GM12878 (cell line): ENCODE measurements at regions not wholly inside any gene's neighbourhood (a gene's known extent, or its start where the extent isn't known, plus 50 kb on each side); places are given as distances from the start of the nearest gene placed in this dataset.

ENCODE experiments used
- ATAC-seq: fragments of 200-7000 bp; cut with Tn5 transposase; 3 replicates; pipeline ENCODE4 v1.9.1; 2020; ENCODE audit warnings: mild to moderate bottlenecking, moderate library complexity
- BruUV-seq: library from RNA; stranded (reverse); fragments of 400-500 nt; replicated peaks from 2 replicates; lab custom pipeline; 2021; lab: Mats Ljungman, UMichigan
- CTCF ChIA-PET: fragments of 300-600 bp; sonication (Branson Sonifier 250); formaldehyde crosslinking; extraction: SDS; loops from one replicate; lab custom pipeline; 2021; ENCODE audit warnings: inconsistent platforms; lab: Yijun Ruan, JAX
- POLR2A ChIA-PET: fragments of 350-600 bp; formaldehyde crosslinking; extraction: SDS; loops from one replicate; lab custom pipeline; 2021; ENCODE audit warnings: inconsistent platforms; lab: Charles Lee
- RAD21 ChIA-PET: fragments of 300-600 bp; sonication (Branson Sonifier 250); formaldehyde crosslinking; loops from one replicate; lab custom pipeline; 2023; ENCODE audit warnings: antibody characterized with exemption; ENCODE audit not compliant: unreplicated experiment; lab: Charles Lee
- SMC1A ChIA-PET: fragments of 300-600 bp; sonication (Branson Sonifier 250); formaldehyde crosslinking; loops from one replicate; lab custom pipeline; 2023; ENCODE audit not compliant: unreplicated experiment, uncharacterized antibody; lab: Charles Lee
- DNase-seq: peaks from one replicate; pipeline ENCODE4 v3.0.0-alpha.2; 2011; ENCODE audit warnings: low read depth, low spot score
- FAIRE-seq: peaks from 3 replicates; lab custom pipeline; 2011; peaks lifted over from hg19 to GRCh38; lab: Jason Lieb, UNC
- H2AFZ ChIP-seq: 2 replicates; pipeline ENCODE4 v1.6.0; 2011; ENCODE audit warnings: low read depth, low read length, control low read depth; ENCODE audit not compliant: control insufficient read depth
- H3K27ac ChIP-seq: 2 replicates; pipeline ENCODE4 v1.5.1; 2011; ENCODE audit warnings: control low read depth; ENCODE audit not compliant: control insufficient read depth, insufficient read depth
- H3K27me3 ChIP-seq, 2 experiments: replicated peaks in 1 of 2; 2 replicates each; pipeline versions ENCODE4 v1.6.0 to v1.6.1; 2011; ENCODE audit warnings: low read length in 1 of 2; ENCODE audit not compliant: control insufficient read depth in 2 of 2, insufficient read depth in 2 of 2
- H3K36me3 ChIP-seq, 2 experiments: 2 replicates each; pipeline ENCODE4 v1.5.1; 2011; ENCODE audit warnings: low read length in 1 of 2; ENCODE audit not compliant: control insufficient read depth in 2 of 2, insufficient read depth in 2 of 2
- H3K4me1 ChIP-seq: 2 replicates; pipeline ENCODE4 v1.6.1; 2011; ENCODE audit warnings: mild to moderate bottlenecking, low read length, moderate library complexity, mixed read lengths; ENCODE audit not compliant: control insufficient read depth, insufficient read depth
- H3K4me2 ChIP-seq: 2 replicates; pipeline ENCODE4 v1.6.0; 2011; ENCODE audit warnings: control low read depth; ENCODE audit not compliant: control insufficient read depth, insufficient read depth
- H3K4me3 ChIP-seq: fragments of 200-600 bp; sonication (generic); 2 replicates; pipeline ENCODE4 v1.5.1; 2016
- H3K79me2 ChIP-seq: 2 replicates; pipeline ENCODE4 v1.6.0; 2011; ENCODE audit warnings: low read length; ENCODE audit not compliant: control insufficient read depth, insufficient read depth
- H3K9ac ChIP-seq: 2 replicates; pipeline ENCODE4 v1.8.0; 2011; ENCODE audit warnings: low read length, control low read depth, mixed read lengths; ENCODE audit not compliant: control insufficient read depth, insufficient read depth
- H3K9me3 ChIP-seq: replicated peaks from 3 replicates; pipeline ENCODE4 v1.5.1; 2011; ENCODE audit warnings: mild to moderate bottlenecking, low read length; ENCODE audit not compliant: control insufficient read depth, insufficient read depth
- H4K20me1 ChIP-seq: 2 replicates; pipeline ENCODE4 v1.6.0; 2011; ENCODE audit not compliant: control insufficient read depth, insufficient read depth
- ATF2 ChIP-seq: IDR thresholded peaks from 2 replicates; pipeline ENCODE4 v1.6.1; 2012; ENCODE audit warnings: low read length, inconsistent platforms
- CBX5 ChIP-seq: sonication (generic); IDR thresholded peaks from 2 replicates; pipeline ENCODE4 v1.6.1; 2016; ENCODE audit warnings: low read depth, moderate library complexity, mild to moderate bottlenecking, inconsistent platforms
- CHD2 ChIP-seq: IDR thresholded peaks from 2 replicates; pipeline ENCODE4 v1.6.1; 2011; ENCODE audit warnings: low read depth, low read length, improper control_type of control experiment, borderline replicate concordance
- CREB1 ChIP-seq: IDR thresholded peaks from 2 replicates; pipeline ENCODE4 v1.6.1; 2012; ENCODE audit warnings: low read depth, mild to moderate bottlenecking, inconsistent platforms
- CREM ChIP-seq: IDR thresholded peaks from 2 replicates; pipeline ENCODE4 v1.6.1; 2014; ENCODE audit warnings: antibody characterized with exemption, low read depth
- GATAD2B ChIP-seq: fragments of 450-650 bp; conservative IDR thresholded peaks from 2 replicates; pipeline ENCODE4 v1.6.1; 2017; ENCODE audit warnings: low read depth, mild to moderate bottlenecking, moderate library complexity
- MEF2A ChIP-seq: IDR thresholded peaks from 2 replicates; pipeline ENCODE4 v1.6.1; 2011; ENCODE audit warnings: low read depth, mild to moderate bottlenecking, low read length, moderate library complexity; ENCODE audit not compliant: insufficient read depth
- NFYB ChIP-seq: IDR thresholded peaks from 2 replicates; pipeline ENCODE4 v1.6.1; 2011; ENCODE audit warnings: low read depth, mild to moderate bottlenecking, low read length, improper control_type of control experiment, moderate library complexity; ENCODE audit not compliant: insufficient read depth
- RUNX3 ChIP-seq: IDR thresholded peaks from 2 replicates; pipeline ENCODE4 v1.6.1; 2012; ENCODE audit warnings: low read length, inconsistent platforms
- SREBF2 ChIP-seq: IDR thresholded peaks from 2 replicates; pipeline ENCODE4 v1.6.1; 2012; ENCODE audit warnings: mild to moderate bottlenecking, low read length
- STAT1 ChIP-seq: fragments of 450-650 bp; conservative IDR thresholded peaks from 2 replicates; pipeline ENCODE4 v1.6.1; 2014; ENCODE audit warnings: antibody characterized with exemption, mild to moderate bottlenecking
- TARDBP ChIP-seq: IDR thresholded peaks from 2 replicates; pipeline ENCODE4 v1.6.1; 2016; ENCODE audit warnings: borderline replicate concordance
- TBL1XR1 ChIP-seq: IDR thresholded peaks from 2 replicates; pipeline ENCODE4 v1.6.1; 2012; ENCODE audit warnings: low read depth, low read length, improper control_type of control experiment
- YY1 ChIP-seq: IDR thresholded peaks from 2 replicates; pipeline ENCODE4 v1.6.1; 2011; ENCODE audit warnings: low read depth, mild to moderate bottlenecking, low read length
- ZNF207 ChIP-seq: fragments of 450-650 bp; IDR thresholded peaks from 2 replicates; pipeline ENCODE4 v1.6.1; 2014; ENCODE audit warnings: antibody characterized with exemption, mild to moderate bottlenecking, borderline replicate concordance
- ZZZ3 ChIP-seq: IDR thresholded peaks from 2 replicates; pipeline ENCODE4 v1.6.1; 2011; ENCODE audit warnings: low read depth; ENCODE audit not compliant: control insufficient read depth, insufficient read length
- WGBS: methylation state at CpG from one replicate; pipeline ENCODE4 v1.1.6; 2016; ENCODE audit warnings: low lambda C conversion rate; ENCODE audit not compliant: insufficient replicate concordance, insufficient coverage; ENCODE audit errors: missing lambda C conversion rate; 5-methylcytosine and 5-hydroxymethylcytosine counted together
- in situ Hi-C: fragments of 300-500 bp; cut with MboI; formaldehyde crosslinking; loops from 9 replicates; pipeline ENCODE4 v1.14.3; 2018; ENCODE audit warnings: mixed read lengths
- intact Hi-C: fragments of 100-400 bp; cut with micrococcal nuclease; formaldehyde crosslinking; loops from one replicate; pipeline ENCODE4 v1.14.2; 2022; ENCODE audit not compliant: unreplicated experiment

GRCh38 chr17:77537566-77537965 lies 396.8 kb downstream of the SEC14L1 start:
- no peak overlapping the region for H3K9ac ChIP-seq
- BruUV-seq: no TSS peak
- ChIA-PET CTCF (no interaction called here), SMC1A (interaction anchor here (1.3 kb wide), 1 partner anchor 14 kb away, joined by 4 read pairs; no protein-coding TSS in a partner anchor), RAD21 (no interaction called here), POLR2A (no interaction called here)
- no peaks in the 10 kb centered on the region; the same call in 2 of the 3 replicates for H3K9me3 ChIP-seq
- no peak overlapping the region for H3K4me3 ChIP-seq
- H2AFZ ChIP-seq: no peak overlapping the region
- H3K4me1 ChIP-seq: no peaks in the 10 kb centered on the region
- in situ Hi-C loops: loop anchor here (5.0 kb wide), 1 partner anchor 475 kb away; no protein-coding TSS in a partner anchor
- TF ChIP-seq SREBF2 (no peak), TARDBP (no peak), MEF2A (no peak), ZZZ3 (no peak)
- no peaks in the 10 kb centered on the region for H3K36me3 ChIP-seq
- intact Hi-C loops: no loop called here
- FAIRE-seq (no peak), ATAC-seq (no peak), DNase-seq (no peak)
- no peak overlapping the region for H3K4me2 ChIP-seq
- H3K79me2 ChIP-seq: no peaks in the 10 kb centered on the region
- no peaks in the 10 kb centered on the region; a peak in 1 of 4 replicates for H3K27me3 ChIP-seq
- H4K20me1 ChIP-seq: no peaks in the 10 kb centered on the region
- 59% methylated on average over 6 of the region's 7 CpGs for WGBS
- H3K27ac ChIP-seq: no peak overlapping the region

- H3K9ac ChIP-seq: no peak overlapping the region
- ChIA-PET CTCF (interaction anchor here (5.5 kb wide), 1 partner anchor 473 kb away, joined by 58 read pairs; no protein-coding TSS in a partner anchor), SMC1A (interaction anchor here (0.9 kb wide), 1 partner anchor 525 kb away, joined by 3 read pairs; no protein-coding TSS in a partner anchor), POLR2A (no interaction called here), RAD21 (no interaction called here)
- H3K9me3 ChIP-seq: no peaks in the 10 kb centered on the region
- H3K36me3 ChIP-seq: no peaks in the 10 kb centered on the region
- BruUV-seq: no TSS peak
- H3K27ac ChIP-seq: no peak overlapping the region
- no peak for DNase-seq
- H3K4me3 ChIP-seq: no peak overlapping the region
- in situ Hi-C loops (no loop called here), intact Hi-C loops (no loop called here)
- WGBS: 65% methylated on average over 11 of the region's 11 CpGs
- FAIRE-seq: no peak
- H3K79me2 ChIP-seq: no peaks in the 10 kb centered on the region
- H3K4me1 ChIP-seq: no peaks in the 10 kb centered on the region
- TF ChIP-seq TBL1XR1 (no peak), CHD2 (no peak), CREB1 (no peak), ZNF207 (no peak), NFYB (no peak), ATF2 (no peak), STAT1 (no peak), RUNX3 (no peak), CBX5 (no peak), CREM (no peak), YY1 (no peak), GATAD2B (no peak)
- peaks cover 0 to 1% of the 10 kb centered on the region in 2 experiments; a peak in 2 of 4 replicates for H3K27me3 ChIP-seq
- H3K4me2 ChIP-seq: no peak overlapping the region
- no peak for ATAC-seq
- H4K20me1 ChIP-seq: peaks cover 3% of the 10 kb centered on the region; the same call in 1 of the 2 replicates
- no peak overlapping the region for H2AFZ ChIP-seq
Measured at GRCh38 chr17:77540531-77540930, 399.8 kb downstream of the SEC14L1 start.
